Parathyroid adenoma (tissue), 2 donors: ENCODE measurements at regions not wholly inside any gene's neighbourhood (a gene's known extent, or its start where the extent isn't known, plus 50 kb on each side); places are given as distances from the start of the nearest gene placed in this dataset.

ENCODE experiments used
- H2AFZ ChIP-seq: fragments of 300-600 bp; sonication (generic); one replicate; pipeline ENCODE4 v1.7.0; 2017; ENCODE audit warnings: antibody characterized with exemption, mild to moderate bottlenecking
- H3K27ac ChIP-seq: fragments of 300-600 bp; sonication (generic); one replicate; pipeline ENCODE4 v1.7.0; 2017
- H3K27me3 ChIP-seq: fragments of 300-600 bp; sonication (generic); one replicate; pipeline ENCODE4 v1.7.0; 2017; ENCODE audit warnings: low read length; ENCODE audit not compliant: control insufficient read depth, insufficient read depth
- H3K36me3 ChIP-seq: fragments of 300-600 bp; sonication (generic); one replicate; pipeline ENCODE4 v1.7.0; 2017; ENCODE audit warnings: low read length; ENCODE audit not compliant: control insufficient read depth, insufficient read depth
- H3K4me1 ChIP-seq: fragments of 300-600 bp; sonication (generic); one replicate; pipeline ENCODE4 v1.7.0; 2017; ENCODE audit warnings: control low read depth
- H3K4me2 ChIP-seq: fragments of 300-600 bp; sonication (generic); one replicate; pipeline ENCODE4 v1.7.0; 2017; ENCODE audit warnings: low read length
- H3K4me3 ChIP-seq: fragments of 300-600 bp; sonication (generic); one replicate; pipeline ENCODE4 v1.7.0; 2017; ENCODE audit warnings: low read depth, low read length
- H3K79me2 ChIP-seq: fragments of 300-600 bp; sonication (generic); one replicate; pipeline ENCODE4 v1.7.0; 2017; ENCODE audit warnings: control low read depth
- H3K9ac ChIP-seq: fragments of 300-600 bp; sonication (generic); one replicate; pipeline ENCODE4 v1.7.0; 2017; ENCODE audit warnings: mild to moderate bottlenecking
- H3K9me3 ChIP-seq: fragments of 300-600 bp; sonication (generic); one replicate; pipeline ENCODE4 v1.7.0; 2017; ENCODE audit warnings: low read length; ENCODE audit not compliant: control insufficient read depth
- TF ChIP-seq, protein P1 (sequence below): fragments of 300-600 bp; sonication (generic); IDR thresholded peaks from one replicate; pipeline ENCODE4 v1.7.0; 2017; ENCODE audit warnings: antibody characterized with exemption, mild to moderate bottlenecking
- donor health status: primary hyperparathyroidism.

DNA sequence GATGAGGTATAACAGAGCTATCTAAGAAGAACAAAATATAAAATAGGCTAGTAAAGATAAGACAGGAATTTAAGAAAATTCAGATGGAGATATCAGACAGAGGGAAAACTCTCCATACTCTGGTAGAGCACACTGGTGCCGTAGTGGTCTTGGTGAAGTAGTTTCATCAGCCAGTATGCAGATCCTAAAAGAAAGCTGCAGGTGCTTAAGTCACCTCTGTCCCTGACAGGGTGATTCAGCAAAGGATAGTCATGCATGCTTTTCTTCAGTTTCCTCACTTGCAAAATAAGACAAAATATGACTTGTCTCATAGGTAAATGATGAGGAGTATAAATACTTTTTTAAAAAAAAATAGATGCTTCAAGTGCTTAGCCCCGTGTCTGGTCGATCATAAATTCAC, 794.9 kb downstream of the TNS3 start:
- TF ChIP-seq, protein P1, sequence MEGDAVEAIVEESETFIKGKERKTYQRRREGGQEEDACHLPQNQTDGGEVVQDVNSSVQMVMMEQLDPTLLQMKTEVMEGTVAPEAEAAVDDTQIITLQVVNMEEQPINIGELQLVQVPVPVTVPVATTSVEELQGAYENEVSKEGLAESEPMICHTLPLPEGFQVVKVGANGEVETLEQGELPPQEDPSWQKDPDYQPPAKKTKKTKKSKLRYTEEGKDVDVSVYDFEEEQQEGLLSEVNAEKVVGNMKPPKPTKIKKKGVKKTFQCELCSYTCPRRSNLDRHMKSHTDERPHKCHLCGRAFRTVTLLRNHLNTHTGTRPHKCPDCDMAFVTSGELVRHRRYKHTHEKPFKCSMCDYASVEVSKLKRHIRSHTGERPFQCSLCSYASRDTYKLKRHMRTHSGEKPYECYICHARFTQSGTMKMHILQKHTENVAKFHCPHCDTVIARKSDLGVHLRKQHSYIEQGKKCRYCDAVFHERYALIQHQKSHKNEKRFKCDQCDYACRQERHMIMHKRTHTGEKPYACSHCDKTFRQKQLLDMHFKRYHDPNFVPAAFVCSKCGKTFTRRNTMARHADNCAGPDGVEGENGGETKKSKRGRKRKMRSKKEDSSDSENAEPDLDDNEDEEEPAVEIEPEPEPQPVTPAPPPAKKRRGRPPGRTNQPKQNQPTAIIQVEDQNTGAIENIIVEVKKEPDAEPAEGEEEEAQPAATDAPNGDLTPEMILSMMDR: no peak
- H3K9ac ChIP-seq: no peak overlapping the region

DNA sequence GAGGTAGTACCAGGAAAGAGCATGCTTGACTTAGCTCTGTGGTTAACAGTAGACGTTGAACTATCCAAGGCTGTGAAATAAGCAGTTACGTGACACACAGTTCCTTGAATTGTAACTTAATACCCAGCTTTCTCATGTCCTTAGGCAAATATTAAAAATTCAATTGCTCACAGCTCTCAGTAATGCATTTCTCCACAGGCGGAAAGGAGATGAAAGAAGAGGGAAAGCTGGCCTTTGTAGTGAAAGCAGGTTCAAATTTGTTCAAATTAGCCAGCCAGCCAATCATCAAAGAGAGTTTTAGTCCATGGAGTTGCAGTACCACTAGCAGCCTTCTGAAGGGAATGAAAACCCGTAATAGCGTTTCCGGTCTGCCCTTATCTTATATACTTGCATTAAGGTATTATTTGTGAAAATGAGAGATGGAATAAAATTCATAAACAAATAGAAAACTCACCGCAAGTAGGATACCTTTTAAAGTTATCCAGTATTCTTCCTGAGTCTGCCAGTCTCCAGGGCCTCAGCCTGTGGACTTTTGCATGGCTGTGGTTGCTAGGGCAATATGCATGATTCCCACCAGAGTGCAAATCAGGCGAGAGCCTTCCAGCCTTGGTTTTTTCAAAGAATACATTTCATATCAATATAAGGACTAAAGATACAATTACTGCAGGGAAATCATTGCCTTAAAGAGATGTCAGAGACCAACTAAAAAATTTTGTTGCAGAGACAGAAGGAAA, 795.5 kb downstream of the TNS3 start:
- TF ChIP-seq, protein P1: no peak
- no peaks in the 10 kb centered on the region for H3K27me3 ChIP-seq
- no peak overlapping the region for H3K4me2 ChIP-seq
- no peaks in the 10 kb centered on the region for H3K79me2 ChIP-seq
- H3K4me3 ChIP-seq: no peak overlapping the region
- H2AFZ ChIP-seq: no peak overlapping the region
- H3K4me1 ChIP-seq: no peaks in the 10 kb centered on the region
- no peak overlapping the region for H3K27ac ChIP-seq
- peaks cover 3% of the 10 kb centered on the region for H3K9me3 ChIP-seq
- H3K9ac ChIP-seq: no peak overlapping the region
- no peaks in the 10 kb centered on the region for H3K36me3 ChIP-seq

More for the DNA sequence above, 794.9 kb downstream of the TNS3 start:
- Histone ChIP-seq H3K9me3 (no peaks in the 10 kb centered on the region), H3K36me3 (no peaks in the 10 kb centered on the region), H2AFZ (no peak overlapping the region), H3K4me2 (no peak overlapping the region), H3K27me3 (no peaks in the 10 kb centered on the region), H3K4me3 (no peak overlapping the region), H3K4me1 (no peaks in the 10 kb centered on the region), H3K79me2 (no peaks in the 10 kb centered on the region), H3K27ac (no peak overlapping the region)

DNA sequence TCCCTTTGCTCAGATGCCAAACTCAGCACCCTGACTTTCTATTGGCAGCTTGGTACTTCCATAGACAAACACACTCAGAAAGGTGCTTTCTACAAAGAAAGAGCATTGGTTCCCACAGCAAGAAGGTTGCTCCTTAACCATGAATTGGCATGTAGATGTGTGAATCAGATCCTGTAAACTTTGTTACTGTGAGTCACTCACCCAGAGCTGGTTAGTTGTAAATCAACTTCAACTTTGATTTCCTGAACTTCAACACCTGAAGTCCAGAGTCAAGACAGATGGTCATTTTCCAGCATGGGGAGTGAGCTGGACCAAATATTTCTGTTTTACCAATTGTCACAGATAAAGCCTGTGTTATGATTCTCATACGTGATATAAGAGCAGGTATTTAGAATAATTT, 797.2 kb downstream of the TNS3 start:
- no peak overlapping the region for H3K27ac ChIP-seq
- H3K27me3 ChIP-seq: no peaks in the 10 kb centered on the region
- peaks cover 3% of the 10 kb centered on the region for H3K9me3 ChIP-seq
- no peak overlapping the region for H3K4me2 ChIP-seq
- H2AFZ ChIP-seq: no peak overlapping the region
- no peak overlapping the region for H3K4me3 ChIP-seq
- H3K4me1 ChIP-seq: no peaks in the 10 kb centered on the region
- no peaks in the 10 kb centered on the region for H3K36me3 ChIP-seq
- no peaks in the 10 kb centered on the region for H3K79me2 ChIP-seq
- no peak overlapping the region for H3K9ac ChIP-seq
- TF ChIP-seq, protein P1: no peak

DNA sequence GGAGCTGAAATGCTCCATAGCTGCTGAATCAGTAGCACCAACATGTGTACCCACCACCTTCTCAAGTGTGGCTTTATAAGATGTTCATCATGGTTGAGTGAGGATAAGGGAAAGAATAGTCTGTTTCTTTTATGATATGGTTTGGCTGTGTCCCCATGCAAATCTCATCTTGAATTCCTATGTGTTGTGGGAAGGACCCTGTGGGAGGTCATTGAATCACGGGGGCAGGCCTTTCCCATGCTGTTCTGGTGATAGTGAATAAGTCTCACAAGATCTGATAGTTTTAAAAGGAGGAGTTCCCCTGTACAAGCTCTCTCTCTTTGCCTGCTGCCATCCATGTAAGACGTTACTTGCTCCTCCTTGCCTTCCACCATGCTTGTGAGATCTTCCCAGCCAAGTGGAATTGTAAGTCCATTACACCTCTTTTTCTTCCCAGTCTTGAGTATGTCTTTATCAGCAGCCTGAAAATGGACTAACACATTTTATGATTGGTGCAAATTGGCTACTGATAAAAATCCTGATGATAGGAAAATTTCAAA, 799.9 kb downstream of the TNS3 start:
- H3K36me3 ChIP-seq: no peaks in the 10 kb centered on the region

More for the DNA sequence above, 799.9 kb downstream of the TNS3 start:
- Histone ChIP-seq H3K9me3 (peaks cover 3% of the 10 kb centered on the region), H3K4me1 (no peaks in the 10 kb centered on the region), H3K27ac (no peak overlapping the region), H3K27me3 (no peaks in the 10 kb centered on the region), H3K4me3 (no peak overlapping the region), H3K9ac (no peak overlapping the region), H3K4me2 (no peak overlapping the region), H3K79me2 (no peaks in the 10 kb centered on the region), H2AFZ (no peak overlapping the region)
- TF ChIP-seq, protein P1: no peak
